GM23338 (cell line): ENCODE measurements at regions not wholly inside any gene's neighbourhood (a gene's known extent, or its start where the extent isn't known, plus 50 kb on each side); places are given as distances from the start of the nearest gene placed in this dataset.

ENCODE experiments used
- ATAC-seq: fragments of 200-7000 bp; cut with Tn5 transposase; 3 replicates; pipeline ENCODE4 v1.9.1; 2020
- DNase-seq: peaks from one replicate; pipeline ENCODE4 v3.0.0-alpha.2; 2015; ENCODE audit warnings: low spot score
- H2AFZ ChIP-seq: fragments of 200-600 bp; sonication (generic); 2 replicates; pipeline ENCODE4 v1.8.0; 2016; ENCODE audit warnings: antibody characterized with exemption, mild to moderate bottlenecking, moderate library complexity
- H3F3A ChIP-seq: fragments of 200-600 bp; sonication (generic); replicated peaks from 2 replicates; pipeline ENCODE4 v1.8.0; 2017; ENCODE audit warnings: antibody characterized with exemption, mixed run types, low read depth
- H3K27ac ChIP-seq: fragments of 200-600 bp; sonication (generic); 2 replicates; pipeline ENCODE4 v1.6.1; 2016; ENCODE audit warnings: low read depth
- H3K27me3 ChIP-seq: fragments of 200-600 bp; sonication (generic); 2 replicates; pipeline ENCODE4 v1.8.0; 2016; ENCODE audit warnings: mild to moderate bottlenecking, mixed run types, moderate library complexity; ENCODE audit not compliant: insufficient read depth
- H3K36me3 ChIP-seq: fragments of 200-600 bp; sonication (generic); 2 replicates; pipeline ENCODE4 v1.8.0; 2016; ENCODE audit warnings: mild to moderate bottlenecking; ENCODE audit not compliant: insufficient read depth
- H3K4me1 ChIP-seq: fragments of 200-600 bp; sonication (generic); 2 replicates; pipeline ENCODE4 v1.8.0; 2016; ENCODE audit warnings: mild to moderate bottlenecking, moderate library complexity; ENCODE audit not compliant: insufficient read depth
- H3K4me2 ChIP-seq: fragments of 200-600 bp; sonication (generic); 2 replicates; pipeline ENCODE4 v1.7.1; 2017; ENCODE audit warnings: mixed run types
- H3K4me3 ChIP-seq: fragments of 200-600 bp; sonication (generic); 2 replicates; pipeline ENCODE4 v1.6.1; 2016; ENCODE audit warnings: mixed run types
- H3K79me2 ChIP-seq: fragments of 200-600 bp; sonication (generic); replicated peaks from 2 replicates; pipeline ENCODE4 v1.8.0; 2017; ENCODE audit warnings: mild to moderate bottlenecking; ENCODE audit not compliant: insufficient read depth
- H3K9me2 ChIP-seq: fragments of 200-600 bp; sonication (generic); 2 replicates; pipeline ENCODE4 v1.8.0; 2017; ENCODE audit not compliant: insufficient read depth
- H4K20me1 ChIP-seq: fragments of 200-600 bp; sonication (generic); replicated peaks from 2 replicates; pipeline ENCODE4 v1.8.0; 2017; ENCODE audit warnings: mild to moderate bottlenecking; ENCODE audit not compliant: insufficient read depth
- H3K27ac Mint-ChIP-seq: 2 replicates; pipeline ENCODE4 v1.8.0; 2020; ENCODE audit warnings: inconsistent platforms, mild to moderate bottlenecking, moderate library complexity, mixed read lengths
- H3K27me3 Mint-ChIP-seq: 3 replicates; pipeline ENCODE4 v1.8.0; 2022; ENCODE audit warnings: low read depth, mild to moderate bottlenecking, moderate library complexity, mixed read lengths, inconsistent platforms; ENCODE audit not compliant: insufficient read depth, poor library complexity
- H3K36me3 Mint-ChIP-seq: 3 replicates; pipeline ENCODE4 v1.8.0; 2021; ENCODE audit warnings: low read depth, mild to moderate bottlenecking, inconsistent platforms, moderate library complexity, mixed read lengths
- H3K4me1 Mint-ChIP-seq: 3 replicates; pipeline ENCODE4 v1.8.0; 2020; ENCODE audit warnings: mild to moderate bottlenecking, inconsistent platforms, mixed read lengths
- H3K4me3 Mint-ChIP-seq: 3 replicates; pipeline ENCODE4 v1.8.0; 2021; ENCODE audit warnings: moderate library complexity, mild to moderate bottlenecking, inconsistent platforms, mixed read lengths
- H3K9me3 Mint-ChIP-seq: 3 replicates; pipeline ENCODE4 v1.8.0; 2020; ENCODE audit warnings: moderate library complexity, mild to moderate bottlenecking, inconsistent platforms, mixed read lengths
- CREB1 ChIP-seq: fragments of 250-450 bp; sonication (Bioruptor Pico); IDR thresholded peaks from 2 replicates; pipeline ENCODE4 v1.5.0; 2020; ENCODE audit warnings: low read depth, mild to moderate bottlenecking, moderate library complexity
- CTCF ChIP-seq, 2 experiments: fragments of 200-600 bp in 1 of 2; sonication (generic) in 1 of 2; conservative IDR thresholded peaks; 2 replicates each; pipeline versions ENCODE4 v1.5.1 to v1.6.1; 2016 to 2017; ENCODE audit warnings: antibody characterized with exemption in 2 of 2, low read depth in 2 of 2, mild to moderate bottlenecking in 2 of 2, moderate library complexity in 1 of 2
- EZH2 ChIP-seq: fragments of 200-600 bp; sonication (generic); IDR thresholded peaks from one replicate; pipeline ENCODE4 v1.8.0; 2017; ENCODE audit warnings: antibody characterized with exemption, mild to moderate bottlenecking, low read depth; ENCODE audit not compliant: unreplicated experiment
- EZH2phosphoT487 ChIP-seq: fragments of 200-600 bp; sonication (generic); IDR thresholded peaks from one replicate; pipeline ENCODE4 v1.8.1; 2018; ENCODE audit warnings: antibody characterized with exemption; ENCODE audit not compliant: unreplicated experiment
- NANOG ChIP-seq: IDR thresholded peaks from 2 replicates; pipeline ENCODE4 v1.6.1; 2016; ENCODE audit warnings: antibody characterized with exemption, borderline replicate concordance
- STAT1 ChIP-seq: IDR thresholded peaks from one replicate; pipeline ENCODE4 v1.6.1; 2016; ENCODE audit warnings: antibody characterized with exemption; ENCODE audit not compliant: unreplicated experiment
- ZNF114 ChIP-seq: fragments of 250-450 bp; sonication (Bioruptor Pico); IDR thresholded peaks from 2 replicates; pipeline ENCODE4 v1.5.0; 2020; ENCODE audit warnings: mild to moderate bottlenecking, moderate library complexity
- ZNF331 ChIP-seq: fragments of 250-450 bp; sonication (Bioruptor Pico); IDR thresholded peaks from 2 replicates; pipeline ENCODE4 v1.5.0; 2020; ENCODE audit warnings: low read depth, mild to moderate bottlenecking, moderate library complexity
- ZNF462 ChIP-seq: fragments of 250-450 bp; sonication (Bioruptor Pico); IDR thresholded peaks from 2 replicates; pipeline ENCODE4 v1.5.0; 2020; ENCODE audit warnings: mild to moderate bottlenecking, moderate library complexity
- TF ChIP-seq, protein P1 (sequence below): IDR thresholded peaks from 2 replicates; pipeline ENCODE4 v1.6.1; 2016; ENCODE audit warnings: antibody characterized with exemption

DNA sequence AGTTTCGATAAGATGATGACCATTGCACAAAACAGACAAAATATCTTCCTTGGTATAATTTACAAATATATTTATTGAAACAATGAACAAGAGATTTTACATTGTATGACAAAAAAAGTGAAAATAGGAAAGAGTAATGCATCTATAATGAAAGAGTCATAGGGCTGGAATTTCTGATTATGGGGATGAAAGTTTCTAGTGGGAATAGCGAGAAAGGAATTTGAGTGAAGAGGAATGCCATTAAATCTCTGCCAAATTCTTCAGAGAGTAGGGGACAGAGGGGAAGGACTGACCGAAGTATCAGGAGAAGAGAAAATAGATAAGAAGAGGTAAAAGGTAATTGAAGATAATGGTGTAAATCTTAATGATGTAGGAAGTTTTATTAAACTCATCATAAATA is 125.4 kb downstream of the VGLL3 start:
- Mint-ChIP-seq H3K36me3 (peaks cover 16% of the 10 kb centered on the region; the same call in 2 of the 3 replicates), H3K9me3 (peaks cover 24% of the 10 kb centered on the region), H3K4me3 (no peak overlapping the region), H3K4me1 (no peaks in the 10 kb centered on the region), H3K27me3 (no peaks in the 10 kb centered on the region), H3K27ac (no peak overlapping the region)
- Histone ChIP-seq H2AFZ (no peak overlapping the region), H3K27ac (no peak overlapping the region), H3K36me3 (no peaks in the 10 kb centered on the region), H3K27me3 (no peaks in the 10 kb centered on the region), H3K4me1 (no peaks in the 10 kb centered on the region), H3F3A (no peaks in the 10 kb centered on the region), H3K4me3 (no peak overlapping the region), H4K20me1 (no peaks in the 10 kb centered on the region), H3K79me2 (no peaks in the 10 kb centered on the region), H3K9me2 (peaks cover 9% of the 10 kb centered on the region), H3K4me2 (no peak overlapping the region)
- TF ChIP-seq ZNF114 (CRISPR knock-in tag) (no peak), NANOG (no peak), ZNF331 (CRISPR knock-in tag) (no peak), EZH2phosphoT487 (no peak), EZH2 (no peak), STAT1 (no peak), ZNF462 (no peak)
- no peak for DNase-seq
- no peak for ATAC-seq

DNA sequence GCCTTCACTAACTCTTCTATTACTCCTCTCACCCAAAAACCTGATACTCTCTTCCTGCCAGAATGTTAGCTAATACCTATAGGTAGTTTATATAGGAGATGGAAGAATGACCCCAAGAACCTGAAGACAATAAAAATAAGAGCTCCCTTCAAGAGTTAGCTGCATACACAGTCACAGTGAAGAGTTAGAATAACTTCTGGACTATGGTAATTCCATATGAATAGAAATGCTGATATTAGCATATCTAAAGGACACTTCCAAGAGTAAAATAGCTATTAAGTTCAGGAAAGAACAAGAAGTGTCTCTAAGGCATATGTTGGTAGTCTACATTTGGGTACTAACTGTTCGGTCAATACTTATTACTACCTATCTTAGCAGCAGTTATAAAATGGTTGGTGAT is 134.2 kb downstream of the VGLL3 start:
- 0 out of 2 replicates have a peak, but pooled peaks cover 2% of the 10 kb centered on the region for H3K9me2 ChIP-seq
- Mint-ChIP-seq H3K27me3 (no peaks in the 10 kb centered on the region), H3K4me3 (no peak overlapping the region), H3K9me3 (no peaks in the 10 kb centered on the region), H3K27ac (no peak overlapping the region), H3K4me1 (peaks cover 7% of the 10 kb centered on the region; the same call in 2 of the 3 replicates), H3K36me3 (no peaks in the 10 kb centered on the region)
- no peak overlapping the region for H2AFZ ChIP-seq
- H3K4me1 ChIP-seq = peaks cover 4% of the 10 kb centered on the region; the same call in 1 of the 2 replicates
- DNase-seq = no peak
- no peak for ATAC-seq
- H3K27me3 ChIP-seq = no peaks in the 10 kb centered on the region
- no peaks in the 10 kb centered on the region for H3K79me2 ChIP-seq
- no peaks in the 10 kb centered on the region for H3F3A ChIP-seq
- H3K27ac ChIP-seq = no peak overlapping the region
- H3K4me2 ChIP-seq = no peak overlapping the region
- no peaks in the 10 kb centered on the region for H4K20me1 ChIP-seq
- H3K4me3 ChIP-seq = no peak overlapping the region
- H3K36me3 ChIP-seq = no peaks in the 10 kb centered on the region
- TF ChIP-seq CTCF (conservative IDR thresholded peaks at IDR 0.05; ENCODE audit: low read depth in 2 of 2) = no peak
- TF ChIP-seq, protein P1, sequence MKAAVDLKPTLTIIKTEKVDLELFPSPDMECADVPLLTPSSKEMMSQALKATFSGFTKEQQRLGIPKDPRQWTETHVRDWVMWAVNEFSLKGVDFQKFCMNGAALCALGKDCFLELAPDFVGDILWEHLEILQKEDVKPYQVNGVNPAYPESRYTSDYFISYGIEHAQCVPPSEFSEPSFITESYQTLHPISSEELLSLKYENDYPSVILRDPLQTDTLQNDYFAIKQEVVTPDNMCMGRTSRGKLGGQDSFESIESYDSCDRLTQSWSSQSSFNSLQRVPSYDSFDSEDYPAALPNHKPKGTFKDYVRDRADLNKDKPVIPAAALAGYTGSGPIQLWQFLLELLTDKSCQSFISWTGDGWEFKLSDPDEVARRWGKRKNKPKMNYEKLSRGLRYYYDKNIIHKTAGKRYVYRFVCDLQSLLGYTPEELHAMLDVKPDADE = no peak
- TF ChIP-seq CREB1 (CRISPR knock-in tag) = no peak
- no peak for TF ChIP-seq EZH2phosphoT487
- no peak for TF ChIP-seq EZH2
- TF ChIP-seq NANOG = no peak
- TF ChIP-seq ZNF114 (CRISPR knock-in tag) = no peak
